ENCODE measurements at regions not wholly inside any gene's neighbourhood (a gene's known extent, or its start where the extent isn't known, plus 50 kb on each side); places are given as distances from the start of the nearest gene placed in this dataset.

DNA sequence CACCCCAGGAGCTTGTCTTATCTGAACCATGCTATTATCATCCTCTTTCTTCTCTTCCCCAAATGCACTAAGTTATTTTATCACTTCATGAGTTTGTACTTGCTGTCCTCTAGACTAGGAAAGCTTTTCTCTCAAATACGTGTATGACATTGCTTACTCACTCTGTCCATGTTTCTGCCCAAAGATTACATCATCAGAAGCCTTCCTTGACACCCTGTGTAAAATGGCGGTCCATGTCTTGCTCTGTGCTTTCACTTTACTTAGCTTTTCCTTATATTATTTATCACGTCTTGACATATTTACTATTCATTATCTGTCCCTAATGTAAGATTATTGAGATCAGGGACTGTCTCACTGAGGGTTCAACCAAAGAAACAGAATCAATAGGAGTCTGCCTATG lies 196.1 kb upstream of the ZEB2 start:
- no peaks in the 10 kb centered on the region for H3K36me3 ChIP-seq (ENCODE audit: low read depth)
- TF ChIP-seq, protein P1, sequence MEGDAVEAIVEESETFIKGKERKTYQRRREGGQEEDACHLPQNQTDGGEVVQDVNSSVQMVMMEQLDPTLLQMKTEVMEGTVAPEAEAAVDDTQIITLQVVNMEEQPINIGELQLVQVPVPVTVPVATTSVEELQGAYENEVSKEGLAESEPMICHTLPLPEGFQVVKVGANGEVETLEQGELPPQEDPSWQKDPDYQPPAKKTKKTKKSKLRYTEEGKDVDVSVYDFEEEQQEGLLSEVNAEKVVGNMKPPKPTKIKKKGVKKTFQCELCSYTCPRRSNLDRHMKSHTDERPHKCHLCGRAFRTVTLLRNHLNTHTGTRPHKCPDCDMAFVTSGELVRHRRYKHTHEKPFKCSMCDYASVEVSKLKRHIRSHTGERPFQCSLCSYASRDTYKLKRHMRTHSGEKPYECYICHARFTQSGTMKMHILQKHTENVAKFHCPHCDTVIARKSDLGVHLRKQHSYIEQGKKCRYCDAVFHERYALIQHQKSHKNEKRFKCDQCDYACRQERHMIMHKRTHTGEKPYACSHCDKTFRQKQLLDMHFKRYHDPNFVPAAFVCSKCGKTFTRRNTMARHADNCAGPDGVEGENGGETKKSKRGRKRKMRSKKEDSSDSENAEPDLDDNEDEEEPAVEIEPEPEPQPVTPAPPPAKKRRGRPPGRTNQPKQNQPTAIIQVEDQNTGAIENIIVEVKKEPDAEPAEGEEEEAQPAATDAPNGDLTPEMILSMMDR (conservative IDR thresholded peaks at IDR 0.05), result no peak
- TF ChIP-seq EZH2 (IDR thresholded peaks at IDR 0.05; ENCODE audit: low read depth), result no peak
- H2AFZ ChIP-seq, result no peak overlapping the region
- no peak overlapping the region for H3K4me2 ChIP-seq
- H3K27ac ChIP-seq, result no peak overlapping the region
- no peak for DNase-seq
- ChIA-PET POLR2A (ENCODE audit: unreplicated experiment) (no interaction called here), CTCF (no interaction called here)
- H3K4me1 ChIP-seq (replicated peaks; ENCODE audit: insufficient read depth), result no peaks in the 10 kb centered on the region
- H3F3A ChIP-seq (ENCODE audit: insufficient read depth, low read depth), result no peaks in the 10 kb centered on the region
- H3K9me3 ChIP-seq (ENCODE audit: insufficient read depth, low read depth), result peaks cover 4% of the 10 kb centered on the region; the same call in 1 of the 2 replicates
- H3K27me3 ChIP-seq (ENCODE audit: insufficient read depth, low read depth), result no peaks in the 10 kb centered on the region
- no peaks in the 10 kb centered on the region for H4K20me1 ChIP-seq (ENCODE audit: insufficient read depth)
- no peak overlapping the region for H3K4me3 ChIP-seq
- no peaks in the 10 kb centered on the region for H3K9me2 ChIP-seq (ENCODE audit: insufficient read depth)
- no TSS peak for BruUV-seq (replicated peaks)
- no peaks in the 10 kb centered on the region for H3K79me2 ChIP-seq (ENCODE audit: low read depth)
- intact Hi-C loops (cut with micrococcal nuclease; ENCODE audit: unreplicated experiment), result no loop called here

DNA sequence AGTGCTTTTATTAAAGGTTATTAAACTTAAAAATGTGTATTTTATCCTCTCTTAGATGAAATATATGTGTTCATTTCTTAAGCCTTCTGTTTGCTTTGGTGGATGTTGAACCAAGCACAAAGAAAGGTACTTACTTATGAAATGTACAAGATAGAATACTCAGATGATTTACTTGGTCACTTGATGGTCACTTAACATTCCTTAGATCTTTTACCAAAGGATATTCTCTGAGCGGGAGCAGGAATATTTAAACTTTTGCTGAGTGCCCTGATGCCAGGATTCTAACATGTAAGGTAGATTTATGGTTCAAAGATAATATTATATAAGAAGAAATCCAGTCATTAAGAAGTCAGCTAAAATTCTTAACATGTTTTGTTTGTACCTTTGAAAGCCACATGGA lies 193.5 kb upstream of the ZEB2 start:
- peaks cover under 1% of the 10 kb centered on the region; the same call in 1 of the 2 replicates for H3K9me3 ChIP-seq (ENCODE audit: insufficient read depth, low read depth)
- H3K9me2 ChIP-seq (ENCODE audit: insufficient read depth), result no peaks in the 10 kb centered on the region
- H3K27ac ChIP-seq, result no peak overlapping the region
- CTCF ChIA-PET, result no interaction called here
- H4K20me1 ChIP-seq (ENCODE audit: insufficient read depth), result no peaks in the 10 kb centered on the region
- H3K27me3 ChIP-seq (ENCODE audit: insufficient read depth, low read depth), result no peaks in the 10 kb centered on the region
- intact Hi-C loops (cut with micrococcal nuclease; ENCODE audit: unreplicated experiment), result no loop called here
- H3K4me2 ChIP-seq, result no peak overlapping the region
- no peaks in the 10 kb centered on the region for H3F3A ChIP-seq (ENCODE audit: insufficient read depth, low read depth)
- POLR2A ChIA-PET (ENCODE audit: unreplicated experiment), result no interaction called here
- BruUV-seq (replicated peaks), result no TSS peak
- TF ChIP-seq, protein P1 (conservative IDR thresholded peaks at IDR 0.05), result no peak
- no peak for TF ChIP-seq EZH2 (IDR thresholded peaks at IDR 0.05; ENCODE audit: low read depth)
- H3K4me1 ChIP-seq (replicated peaks; ENCODE audit: insufficient read depth), result no peaks in the 10 kb centered on the region
- DNase-seq, result no peak
- H2AFZ ChIP-seq, result no peak overlapping the region
- no peak overlapping the region for H3K4me3 ChIP-seq
- no peaks in the 10 kb centered on the region for H3K79me2 ChIP-seq (ENCODE audit: low read depth)
- no peaks in the 10 kb centered on the region for H3K36me3 ChIP-seq (ENCODE audit: low read depth)

- ChIA-PET CTCF (no interaction called here), POLR2A (ENCODE audit: unreplicated experiment) (no interaction called here)
- H4K20me1 ChIP-seq (ENCODE audit: insufficient read depth), result no peaks in the 10 kb centered on the region
- H3K9me2 ChIP-seq (ENCODE audit: insufficient read depth), result no peaks in the 10 kb centered on the region
- H3K36me3 ChIP-seq (ENCODE audit: low read depth), result no peaks in the 10 kb centered on the region
- no peaks in the 10 kb centered on the region for H3K79me2 ChIP-seq (ENCODE audit: low read depth)
- DNase-seq, result no peak
- no peaks in the 10 kb centered on the region for H3K9me3 ChIP-seq (ENCODE audit: insufficient read depth, low read depth)
- H3K4me1 ChIP-seq (replicated peaks; ENCODE audit: insufficient read depth), result no peaks in the 10 kb centered on the region
- TF ChIP-seq, protein P1 (conservative IDR thresholded peaks at IDR 0.05), result no peak
- no peak for TF ChIP-seq EZH2 (IDR thresholded peaks at IDR 0.05; ENCODE audit: low read depth)
- BruUV-seq (replicated peaks), result no TSS peak
- H3K27ac ChIP-seq, result no peak overlapping the region
- no peak overlapping the region for H3K4me3 ChIP-seq
- no peak overlapping the region for H3K4me2 ChIP-seq
- H3K27me3 ChIP-seq (ENCODE audit: insufficient read depth, low read depth), result no peaks in the 10 kb centered on the region
- H3F3A ChIP-seq (ENCODE audit: insufficient read depth, low read depth), result no peaks in the 10 kb centered on the region
- intact Hi-C loops (cut with micrococcal nuclease; ENCODE audit: unreplicated experiment), result no loop called here
- no peak overlapping the region for H2AFZ ChIP-seq
Measured at GRCh38 chr2:144712550-144712940, 192.6 kb upstream of the ZEB2 start.
